ENCODE measurements at regions not wholly inside any gene's neighbourhood (a gene's known extent, or its start where the extent isn't known, plus 50 kb on each side); places are given as distances from the start of the nearest gene placed in this dataset.
"Not testable (repeated sequence)": the region's sequence is repeated elsewhere in the genome, so short reads cannot be mapped to it uniquely, and the experiment has no call there.

GRCh38 chr12:113727651-113728061 is 238.5 kb downstream of the RBM19 start:
- DNase-seq (ENCODE audit: low read depth in 3 of 3, low spot score in 2 of 3): no peak

GRCh38 chr12:113726254-113726819 is 239.8 kb downstream of the RBM19 start:
- no peak for DNase-seq (ENCODE audit: low read depth in 3 of 3, low spot score in 2 of 3)

DNA sequence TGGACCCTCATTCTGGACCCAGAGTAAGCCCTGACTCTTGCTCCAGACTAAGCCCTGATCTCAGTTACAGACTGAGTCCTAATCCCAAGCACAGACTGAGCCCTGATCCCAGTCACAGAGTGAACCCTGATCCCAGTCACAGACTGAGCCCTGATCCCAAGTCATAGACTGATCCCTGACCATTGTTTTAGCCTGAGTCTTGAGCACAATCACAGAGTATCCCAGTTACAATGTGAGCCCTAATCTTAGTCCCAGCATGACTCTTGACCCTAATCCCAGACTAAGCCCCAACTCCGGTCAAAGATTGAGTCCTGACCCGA is 240.6 kb downstream of the RBM19 start:
- no peak for DNase-seq (ENCODE audit: low read depth in 3 of 3, low spot score in 2 of 3)

DNA sequence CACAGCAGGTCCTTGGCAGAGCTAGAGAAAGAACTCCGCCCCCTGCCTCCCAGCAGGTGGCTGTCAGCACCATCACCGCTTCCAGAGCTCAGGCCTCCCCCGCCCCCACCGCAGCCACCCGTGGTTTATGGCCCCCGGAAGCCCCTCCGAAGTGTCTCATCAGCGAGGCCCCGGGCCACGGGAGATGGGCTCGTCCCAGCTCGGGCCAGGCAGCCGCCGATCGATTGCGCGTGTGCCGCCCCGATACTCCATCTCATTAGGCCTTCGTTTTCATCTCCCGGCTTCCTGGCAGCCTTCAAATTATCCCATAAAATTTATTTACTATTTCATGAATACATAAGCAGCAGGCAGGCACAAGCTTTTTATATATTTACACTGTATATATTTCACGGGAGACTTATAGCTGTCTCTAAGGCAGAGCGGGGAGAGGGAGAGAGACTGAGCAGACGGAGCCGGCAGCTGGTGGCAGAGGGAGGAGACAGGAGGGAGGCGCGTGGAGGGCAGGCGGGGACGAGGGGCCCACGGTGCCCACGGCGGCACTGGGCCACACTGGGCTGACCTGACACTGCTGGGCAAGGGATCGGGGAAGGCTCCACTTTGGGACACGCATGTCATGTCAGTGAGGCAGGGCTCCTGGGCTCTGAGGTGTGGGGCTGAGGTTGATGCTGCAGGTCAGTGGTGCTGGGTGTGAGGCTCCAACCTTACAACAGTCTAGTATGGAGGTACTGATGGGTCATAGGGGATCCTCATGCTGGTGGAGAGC is 241.2 kb downstream of the RBM19 start:
- DNase-seq (ENCODE audit: low read depth in 3 of 3, low spot score in 2 of 3): no peak

DNA sequence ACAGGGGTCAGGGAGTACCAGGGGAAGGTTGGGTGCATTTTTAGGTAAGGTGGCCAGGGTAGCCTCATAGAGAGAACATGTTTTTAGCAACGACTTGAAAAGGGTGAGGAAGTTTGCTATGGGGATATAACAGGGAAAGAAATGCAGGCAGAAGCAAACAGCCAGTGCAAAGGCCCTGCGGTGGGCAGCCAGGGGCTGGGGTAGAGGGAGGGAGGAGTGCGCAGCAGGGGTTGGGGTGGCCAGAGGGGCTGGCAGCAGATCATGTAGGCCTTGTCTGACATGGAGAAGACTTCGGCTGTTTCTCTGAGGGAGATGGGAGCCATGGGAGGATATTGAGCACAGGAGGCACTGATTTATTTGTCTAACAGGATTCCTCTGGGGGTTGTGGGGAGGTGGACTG is 242.5 kb downstream of the RBM19 start:
- DNase-seq (ENCODE audit: low read depth in 3 of 3, low spot score in 2 of 3): no peak

- DNase-seq (ENCODE audit: low read depth in 3 of 3, low spot score in 2 of 3): no peak
Measured at GRCh38 chr12:113722747-113723146, 243.4 kb downstream of the RBM19 start.

DNA sequence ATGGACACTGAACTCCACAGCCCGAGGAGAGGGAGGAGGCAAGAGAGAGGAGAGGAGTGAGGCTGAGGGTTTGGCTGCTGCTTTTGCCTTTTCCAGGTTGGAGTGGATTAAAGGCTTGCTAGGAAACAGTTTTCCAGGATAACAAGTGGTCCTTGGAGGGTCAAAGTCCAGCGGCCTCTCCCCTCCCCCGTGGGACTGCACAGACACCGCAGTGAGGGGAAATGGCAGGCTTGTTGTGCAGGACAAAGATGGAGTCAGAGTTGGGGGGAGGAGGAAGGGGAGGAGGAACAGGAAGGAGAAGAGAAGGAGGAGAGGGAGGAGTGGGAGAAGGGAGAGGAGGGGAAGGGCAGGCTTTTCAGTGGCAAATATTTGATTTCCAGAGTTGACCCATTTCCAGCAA is 245.5 kb downstream of the RBM19 start:
- DNase-seq (ENCODE audit: low read depth in 3 of 3, low spot score in 2 of 3): peak in 1 of 3 donors; percentile 10

GRCh38 chr12:113719911-113720591 is 246.1 kb downstream of the RBM19 start:
- DNase-seq (ENCODE audit: low read depth in 3 of 3, low spot score in 2 of 3): no peak

GRCh38 chr12:113713156-113713555 is 241.5 kb upstream of the LHX5 start:
- no peak for DNase-seq (ENCODE audit: low read depth in 3 of 3, low spot score in 2 of 3)

DNA sequence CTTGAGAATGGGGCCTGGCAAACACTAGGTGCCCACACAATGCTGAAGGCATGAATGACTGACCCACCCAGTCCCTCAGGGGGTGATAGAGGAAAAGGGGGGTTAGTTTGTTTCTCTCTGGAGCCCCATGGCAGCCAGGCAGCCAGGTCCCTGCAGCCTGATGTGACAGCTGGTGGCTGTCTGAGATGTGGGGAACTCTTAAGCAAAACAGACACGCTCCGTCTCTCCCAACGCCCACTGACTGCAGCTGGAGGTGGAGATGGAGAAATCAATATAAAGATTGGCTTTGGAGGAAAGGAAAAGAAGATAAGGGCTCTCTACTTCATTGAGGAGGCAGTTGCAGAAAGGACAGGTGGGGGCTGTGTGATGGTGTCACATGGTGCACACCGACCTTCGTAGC is 240.8 kb upstream of the LHX5 start:
- no peak for DNase-seq (ENCODE audit: low read depth in 3 of 3, low spot score in 2 of 3)

DNA sequence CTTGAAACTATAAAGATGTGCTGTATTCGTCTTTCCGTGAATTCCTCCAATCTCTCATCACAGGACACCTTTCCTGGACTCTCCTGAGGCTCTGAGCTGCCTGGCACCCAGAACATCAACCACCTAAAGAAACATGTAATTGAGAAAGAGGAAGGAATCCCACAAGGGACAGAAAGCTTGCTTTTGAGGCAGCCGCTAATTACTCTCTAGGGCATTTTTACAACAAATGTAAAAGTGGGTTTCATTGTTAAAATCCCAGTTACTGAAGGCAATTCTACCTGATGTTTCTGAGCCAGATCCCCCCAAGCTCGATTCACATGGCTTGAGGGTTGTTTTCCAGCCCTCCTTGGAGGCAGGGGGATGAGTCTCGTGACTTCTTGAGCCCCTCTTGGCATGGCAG is 238.5 kb upstream of the LHX5 start:
- no peak for DNase-seq (ENCODE audit: low read depth in 3 of 3, low spot score in 2 of 3)

DNA sequence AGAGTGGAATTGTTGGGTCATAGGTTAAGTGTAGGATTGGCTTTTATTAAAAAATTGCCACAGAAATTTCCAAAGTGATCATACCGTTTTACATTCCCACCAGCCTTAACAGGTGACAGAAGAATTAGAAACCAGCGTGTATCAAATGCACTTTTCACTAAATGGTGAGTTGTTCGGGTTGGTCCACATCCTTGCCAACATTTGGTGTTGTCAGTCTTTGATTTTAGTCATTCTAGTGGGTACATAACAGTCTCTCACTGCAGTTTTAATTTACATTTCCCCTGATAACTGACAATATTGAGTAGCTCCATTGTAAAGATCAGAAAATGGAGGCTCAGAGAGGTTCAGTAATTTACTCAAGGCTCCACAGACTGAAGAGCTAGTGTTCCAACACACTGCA is 237.8 kb upstream of the LHX5 start:
- no peak for DNase-seq (ENCODE audit: low read depth in 3 of 3, low spot score in 2 of 3)

GRCh38 chr12:113702836-113703235 is 231.2 kb upstream of the LHX5 start:
- no peak for DNase-seq (ENCODE audit: low read depth in 3 of 3, low spot score in 2 of 3)

- no peak for DNase-seq (ENCODE audit: low read depth in 3 of 3, low spot score in 2 of 3)
Measured at GRCh38 chr12:113702276-113702675, 230.6 kb upstream of the LHX5 start.

DNA sequence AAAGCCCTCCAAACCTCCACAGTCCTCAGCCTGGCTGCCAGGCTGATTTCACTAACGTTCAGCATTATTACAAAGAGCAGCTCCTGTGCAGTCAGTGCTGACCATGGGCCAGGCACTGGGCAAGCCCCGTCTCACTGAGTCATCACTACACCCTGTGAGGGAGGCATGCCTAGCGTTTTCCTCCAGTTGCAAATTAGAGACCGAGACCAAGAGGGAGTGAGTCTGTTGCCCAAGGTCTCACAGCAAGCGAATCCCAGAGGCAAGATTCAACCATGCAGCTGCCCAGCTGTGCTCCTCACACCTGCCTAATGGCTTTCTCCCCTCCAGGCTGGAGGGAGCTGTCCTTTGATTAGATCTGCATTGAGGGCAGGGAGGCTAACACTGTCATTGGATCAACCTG is 229.3 kb upstream of the LHX5 start:
- DNase-seq (ENCODE audit: low read depth in 3 of 3, low spot score in 2 of 3): no peak

- DNase-seq (ENCODE audit: low read depth in 3 of 3, low spot score in 2 of 3): not testable (repeated sequence)
Measured at GRCh38 chr12:113699984-113700383, 228.3 kb upstream of the LHX5 start.

- DNase-seq (ENCODE audit: low read depth in 3 of 3, low spot score in 2 of 3): no peak
Measured at GRCh38 chr12:113698510-113698858, 226.8 kb upstream of the LHX5 start.

- peak in 1 of 3 donors; percentile 7 for DNase-seq (ENCODE audit: low read depth in 3 of 3, low spot score in 2 of 3)
Measured at GRCh38 chr12:113697651-113698509, 226.2 kb upstream of the LHX5 start.

DNA sequence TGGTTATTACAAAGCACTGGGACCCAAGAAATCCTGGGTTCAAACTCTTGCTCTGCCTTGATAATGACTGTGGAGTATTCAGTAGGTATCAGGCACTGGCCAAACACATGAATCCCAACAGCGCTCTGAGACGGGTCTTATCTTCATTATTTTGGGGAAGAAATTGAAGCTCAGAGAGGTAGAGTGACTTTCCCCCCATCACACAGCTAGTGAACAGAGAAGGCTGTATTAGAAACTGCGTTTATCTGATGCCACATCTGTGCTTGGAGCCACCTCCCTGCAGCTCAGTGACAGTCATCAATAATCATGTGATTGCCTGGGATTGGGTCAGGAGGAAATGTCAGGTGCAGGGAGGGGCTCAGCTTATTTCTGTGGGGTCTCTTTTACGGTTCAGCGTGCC is 225.4 kb upstream of the LHX5 start:
- DNase-seq (ENCODE audit: low read depth in 3 of 3, low spot score in 2 of 3): no peak

GRCh38 chr12:113693693-113694092 is 222.0 kb upstream of the LHX5 start:
- DNase-seq (ENCODE audit: low read depth in 3 of 3, low spot score in 2 of 3): no peak

- no peak for DNase-seq (ENCODE audit: low read depth in 3 of 3, low spot score in 2 of 3)
Measured at GRCh38 chr12:113689047-113689610, 217.5 kb upstream of the LHX5 start.
